Inflammatory macrophage (primary cell): ENCODE measurements at regions not wholly inside any gene's neighbourhood (a gene's known extent, or its start where the extent isn't known, plus 50 kb on each side); places are given as distances from the start of the nearest gene placed in this dataset.
"Not testable (repeated sequence)": the region's sequence is repeated elsewhere in the genome, so short reads cannot be mapped to it uniquely, and the experiment has no call there.

ENCODE experiments used
- DNase-seq, 2 donors: peaks; one replicate each; pipeline ENCODE4 v3.0.0-alpha.2; 2020 to 2022

DNA sequence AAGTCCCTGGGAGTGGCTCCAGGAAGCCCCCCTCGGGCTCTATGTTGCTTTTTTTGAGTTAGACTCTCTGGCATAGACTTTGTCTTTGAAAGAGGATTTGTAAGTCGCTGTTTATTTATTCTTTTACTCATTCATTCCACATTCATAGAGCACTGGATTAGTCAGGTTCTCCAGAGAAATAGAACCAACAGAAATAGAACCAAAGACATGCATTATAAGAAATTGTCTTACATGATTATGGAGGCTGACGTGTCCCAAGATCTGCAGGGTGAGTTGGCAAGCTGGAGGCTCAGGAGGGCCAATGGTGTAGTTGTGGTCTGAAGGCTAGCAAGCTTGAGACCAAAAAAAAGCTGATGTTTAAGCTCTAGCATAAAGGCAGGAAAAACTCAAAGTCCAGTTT is 98.3 kb upstream of the CHD6 start:
- no peak for DNase-seq

GRCh38 chr20:41715526-41715925 is 97.3 kb upstream of the CHD6 start:
- DNase-seq, result no peak

DNA sequence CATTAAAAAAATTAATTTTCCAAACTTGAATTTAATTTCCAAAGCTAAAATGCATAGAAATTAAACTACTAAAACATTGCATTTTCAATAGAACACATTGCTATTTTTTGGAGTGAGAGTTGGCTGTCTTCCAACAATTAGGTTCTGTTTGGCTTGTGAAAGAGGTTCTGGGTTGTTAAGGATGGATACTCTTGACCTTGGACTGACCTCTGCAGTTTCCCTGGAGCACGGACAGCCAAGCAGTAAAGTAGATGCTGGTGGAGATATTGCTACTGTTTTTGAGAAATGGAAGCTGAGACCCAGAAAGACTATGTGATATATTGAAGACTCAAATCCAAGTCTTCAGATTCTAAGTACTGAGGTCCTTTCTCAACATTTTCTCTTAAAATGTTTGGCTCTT is 95.9 kb upstream of the CHD6 start:
- DNase-seq, result no peak

DNA sequence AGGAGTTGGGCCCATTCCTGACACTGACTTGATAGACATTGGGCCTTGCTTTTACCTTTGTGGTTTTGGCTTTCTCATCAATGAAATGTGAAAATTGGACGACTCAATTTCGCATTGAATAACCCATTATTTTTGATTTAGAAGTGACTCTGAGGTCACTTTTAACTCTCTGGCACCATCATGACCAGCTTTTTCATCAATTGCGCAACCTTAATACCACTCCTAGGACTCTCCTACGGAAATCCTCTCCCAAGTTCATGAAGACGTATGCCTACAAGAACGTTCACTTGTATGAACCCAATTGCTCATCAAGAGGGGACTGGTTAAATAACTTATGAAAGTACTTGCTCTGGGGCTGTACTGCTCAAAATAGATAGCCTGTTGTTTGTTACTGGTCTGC is 86.7 kb upstream of the CHD6 start:
- no peak for DNase-seq

DNA sequence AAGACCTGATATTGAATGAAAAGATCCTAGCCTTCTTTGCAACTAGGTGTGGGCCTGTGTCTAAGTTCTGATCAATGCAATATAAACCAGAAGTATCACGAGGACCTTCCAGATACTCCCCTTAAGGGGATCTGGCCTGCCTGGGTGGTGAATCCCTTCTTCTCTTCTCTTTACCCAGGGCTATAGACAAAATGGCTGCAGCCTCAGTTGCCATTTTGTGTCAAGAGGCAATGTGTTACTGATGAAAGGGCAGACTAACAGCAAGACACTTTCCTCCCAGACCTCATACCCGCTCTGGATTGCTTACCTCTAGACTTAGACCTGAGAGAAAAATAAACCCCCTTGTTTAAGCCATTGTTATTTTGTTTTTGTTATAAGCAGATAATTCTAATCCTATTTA is 84.5 kb upstream of the CHD6 start:
- no peak for DNase-seq

DNA sequence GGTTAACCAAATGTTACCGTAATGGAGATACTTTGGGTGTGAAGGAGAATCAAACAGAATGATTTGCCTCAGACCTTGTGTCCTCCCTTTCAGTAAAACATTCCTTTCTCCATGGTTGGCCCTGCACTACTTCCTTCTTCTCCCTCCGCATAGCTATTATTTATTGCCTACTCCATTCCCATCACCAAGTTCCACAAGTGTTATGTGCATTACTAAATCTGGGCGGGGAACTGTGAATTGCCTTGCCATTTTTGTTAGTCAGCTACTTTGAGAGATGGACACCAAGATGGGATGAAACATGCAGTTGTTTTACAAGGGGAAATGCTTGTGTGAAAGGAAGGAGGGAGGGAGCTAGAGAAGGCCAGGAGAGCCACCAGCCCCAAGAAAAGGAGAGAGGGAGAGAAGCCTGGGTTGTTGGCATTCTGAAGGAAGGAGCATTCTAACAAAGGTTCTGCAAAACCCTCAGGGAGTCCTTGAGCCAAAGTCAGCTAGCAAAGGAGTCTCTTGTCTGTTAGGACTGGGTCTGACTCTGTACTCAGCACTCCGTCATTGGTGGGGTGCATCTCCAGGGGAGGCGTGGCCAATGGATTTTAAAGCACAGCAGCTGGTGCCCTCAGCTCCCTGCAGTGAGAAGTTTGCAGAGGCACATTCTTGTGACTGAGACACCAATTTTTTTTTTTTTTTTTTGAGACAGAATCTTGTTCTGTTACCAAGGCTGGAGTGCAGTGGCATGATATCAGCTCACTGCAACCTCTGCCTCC is 83.6 kb upstream of the CHD6 start:
- no peak for DNase-seq

DNA sequence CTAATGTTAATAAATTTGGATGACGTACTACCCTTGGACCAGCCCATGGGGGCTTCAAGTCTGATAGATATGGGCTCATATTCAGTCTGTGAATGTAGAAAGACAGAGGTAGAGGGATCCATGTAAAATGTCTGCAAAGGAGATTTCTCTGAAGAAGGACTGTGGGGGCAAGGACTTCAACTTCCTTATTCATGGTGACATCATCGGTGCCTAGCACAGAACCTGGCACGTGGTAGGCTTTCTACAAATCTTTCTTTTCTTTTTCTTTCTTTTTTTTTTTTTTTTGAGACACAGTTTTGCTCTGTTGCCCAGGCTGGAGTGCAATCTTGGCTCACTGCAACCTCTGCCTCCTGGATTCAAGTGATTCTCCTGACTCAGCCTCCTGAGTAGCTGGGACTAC is 81.5 kb upstream of the CHD6 start:
- DNase-seq, result peak; percentile 10 to 31

GRCh38 chr20:41697861-41698559 is 79.8 kb upstream of the CHD6 start:
- DNase-seq, result peak; percentile 34 to 43

GRCh38 chr20:41696428-41696827 is 78.3 kb upstream of the CHD6 start:
- peak in 1 of 2 donors; percentile 12 for DNase-seq

GRCh38 chr20:41694796-41695195 is 76.6 kb upstream of the CHD6 start:
- DNase-seq, result peak; percentile 12 to 23

GRCh38 chr20:41693136-41693979 is 75.2 kb upstream of the CHD6 start:
- peak; percentile 86 to 92 for DNase-seq

GRCh38 chr20:41692479-41693135 is 74.4 kb upstream of the CHD6 start:
- peak; percentile 49 to 56 for DNase-seq

- no peak for DNase-seq
Measured at GRCh38 chr20:41691443-41691842, 73.3 kb upstream of the CHD6 start.

GRCh38 chr20:41690702-41691101 is 72.5 kb upstream of the CHD6 start:
- DNase-seq, result no peak

DNA sequence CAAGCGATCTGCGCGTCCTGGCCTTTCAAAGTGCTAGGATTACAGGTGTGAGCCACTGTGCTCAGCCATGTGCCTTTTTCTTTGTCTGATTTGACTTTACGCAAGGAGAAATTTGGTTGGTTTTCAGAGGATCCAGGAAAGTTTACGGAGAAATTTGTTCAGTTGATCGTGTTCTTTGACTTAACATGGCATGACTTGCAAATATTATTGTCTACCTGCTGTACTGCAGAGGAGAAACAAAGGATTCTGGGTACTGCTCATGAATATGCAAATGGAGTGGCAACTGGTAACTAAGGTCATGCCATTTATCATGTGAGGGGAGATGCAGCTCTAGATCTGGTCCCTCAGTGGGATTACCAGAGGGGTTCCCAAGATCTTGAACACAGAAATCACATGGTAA is 68.8 kb upstream of the CHD6 start:
- DNase-seq, result no peak

GRCh38 chr20:41685145-41685544 is 67.0 kb upstream of the CHD6 start:
- DNase-seq, result not testable (repeated sequence)

GRCh38 chr20:41678799-41679198 is 60.6 kb upstream of the CHD6 start:
- DNase-seq, result no peak

DNA sequence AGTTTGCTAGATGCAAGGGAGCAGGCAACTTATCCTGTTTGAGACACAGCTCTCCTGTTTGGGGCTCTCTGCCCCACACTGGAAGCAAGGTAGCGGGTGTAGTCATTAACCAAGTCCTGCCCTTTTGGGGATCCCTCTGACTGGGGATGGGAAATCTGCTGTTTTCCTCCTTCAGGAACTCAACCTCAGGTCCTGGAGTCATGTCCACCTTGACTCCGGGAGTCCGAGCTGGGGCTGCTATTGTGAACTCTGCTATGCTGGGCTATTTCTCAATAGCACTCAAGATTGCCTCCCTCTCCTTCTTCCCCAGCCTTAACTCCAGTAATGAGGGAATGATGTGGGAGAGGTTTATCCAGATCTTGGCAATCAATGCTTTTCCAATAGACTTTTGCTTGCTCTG is 54.1 kb upstream of the CHD6 start:
- DNase-seq, result no peak

DNA sequence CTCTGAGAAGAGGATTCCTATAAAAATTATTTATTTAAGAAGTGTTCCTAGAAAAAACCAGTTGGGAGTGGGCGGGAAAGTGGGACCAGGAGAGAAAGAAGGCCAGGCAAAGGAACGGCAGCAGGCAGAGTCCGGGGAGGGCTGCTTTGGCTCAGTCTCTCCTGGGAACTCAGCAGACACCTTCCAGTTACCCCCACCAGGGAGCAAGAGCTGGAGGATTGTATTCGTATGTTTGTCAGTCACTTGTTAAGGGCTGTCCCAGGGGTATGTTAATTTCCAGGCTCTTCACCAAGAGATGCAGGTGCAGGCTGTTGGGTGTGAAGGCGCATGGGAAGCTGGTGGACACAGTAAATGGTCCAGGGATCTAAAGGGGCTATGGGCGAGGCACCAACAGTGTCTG is 53.0 kb upstream of the CHD6 start:
- no peak for DNase-seq

- DNase-seq, result no peak
Measured at GRCh38 chr20:41670631-41671030, 52.5 kb upstream of the CHD6 start.

DNA sequence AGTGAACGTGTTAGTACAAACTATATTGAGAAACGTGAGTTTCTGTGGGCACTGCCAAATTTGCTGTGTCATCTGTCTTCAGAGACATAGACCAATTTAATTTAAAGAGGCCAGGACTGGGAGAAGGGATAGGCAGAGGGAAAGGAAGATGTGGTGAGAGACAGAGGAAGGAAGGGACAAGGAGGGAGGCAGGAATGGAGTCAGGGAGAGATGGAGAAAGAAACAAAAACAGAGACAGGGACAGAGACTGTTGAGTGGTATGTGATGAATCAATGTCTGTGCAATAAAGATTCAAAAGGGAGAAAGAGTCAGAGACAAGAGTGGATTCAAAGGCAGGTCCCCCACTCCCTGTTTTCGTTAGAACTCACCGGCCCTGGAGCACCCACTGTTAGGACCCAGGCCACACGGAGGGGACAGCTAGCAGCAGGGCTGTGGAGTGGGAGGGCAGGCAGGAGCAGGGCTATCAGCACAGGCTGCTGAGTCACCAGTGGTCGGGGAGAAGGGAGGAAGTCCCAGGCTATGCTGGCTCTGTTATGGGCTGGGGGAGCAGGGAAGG is 51.6 kb upstream of the CHD6 start:
- DNase-seq, result no peak

- DNase-seq, result no peak
Measured at GRCh38 chr20:41668057-41668749, 50.0 kb upstream of the CHD6 start.
